Trophoblast cell (in vitro differentiated cells and primary cell): ENCODE measurements at regions not wholly inside any gene's neighbourhood (a gene's known extent, or its start where the extent isn't known, plus 50 kb on each side); places are given as distances from the start of the nearest gene placed in this dataset.

Experiments used
- DNase-seq, 2 donors: peaks; one replicate each; pipeline ENCODE4 v3.0.0-alpha.2; 2016
- H2AFZ ChIP-seq: 2 replicates; pipeline ENCODE4 v1.6.1; 2013; ENCODE audit warnings: low read length, moderate library complexity, mild to moderate bottlenecking; ENCODE audit not compliant: insufficient read depth, poor library complexity
- H2AK5ac ChIP-seq: 2 replicates; pipeline ENCODE4 v1.6.1; 2013; ENCODE audit warnings: mild to moderate bottlenecking, low read length
- H2BK120ac ChIP-seq: 2 replicates; pipeline ENCODE4 v1.6.1; 2013; ENCODE audit warnings: low read length, mild to moderate bottlenecking, moderate library complexity; ENCODE audit not compliant: insufficient read depth, poor library complexity
- H2BK12ac ChIP-seq: 2 replicates; pipeline ENCODE4 v1.6.1; 2013; ENCODE audit warnings: mild to moderate bottlenecking, low read length, moderate library complexity
- H2BK5ac ChIP-seq: 2 replicates; pipeline ENCODE4 v1.6.1; 2013; ENCODE audit warnings: low read length, low read depth, moderate library complexity, mild to moderate bottlenecking; ENCODE audit not compliant: poor library complexity
- H3K14ac ChIP-seq: 2 replicates; pipeline ENCODE4 v1.6.1; 2013; ENCODE audit warnings: mild to moderate bottlenecking, low read length
- H3K18ac ChIP-seq: 2 replicates; pipeline ENCODE4 v1.6.1; 2013; ENCODE audit warnings: mild to moderate bottlenecking, low read length
- H3K23ac ChIP-seq: 2 replicates; pipeline ENCODE4 v1.6.1; 2013; ENCODE audit warnings: low read length
- H3K27ac ChIP-seq: 2 replicates; pipeline ENCODE4 v1.5.1; 2013; ENCODE audit warnings: low read depth, mild to moderate bottlenecking, inconsistent platforms, low read length, moderate library complexity
- H3K27me3 ChIP-seq: 2 replicates; pipeline ENCODE4 v1.6.1; 2013; ENCODE audit warnings: inconsistent platforms, mild to moderate bottlenecking, low read length, moderate library complexity; ENCODE audit not compliant: insufficient read depth
- H3K36me3 ChIP-seq, 2 experiments: 1 replicate in 1 of 2; 2 replicates in 1 of 2; pipeline ENCODE4 v1.6.1; 2013; ENCODE audit warnings: low read length in 2 of 2, mild to moderate bottlenecking in 2 of 2, moderate library complexity in 1 of 2; ENCODE audit not compliant: insufficient read depth in 2 of 2, control insufficient read depth in 1 of 2
- H3K4ac ChIP-seq: 2 replicates; pipeline ENCODE4 v1.6.1; 2013; ENCODE audit warnings: low read depth, mild to moderate bottlenecking, low read length, moderate library complexity
- H3K4me1 ChIP-seq, 2 experiments: 1 replicate in 1 of 2; 2 replicates in 1 of 2; pipeline ENCODE4 v1.6.1; 2013; ENCODE audit warnings: low read length in 2 of 2, mild to moderate bottlenecking in 2 of 2, moderate library complexity in 1 of 2; ENCODE audit not compliant: insufficient read depth in 2 of 2, control insufficient read depth in 1 of 2
- H3K4me2 ChIP-seq: 2 replicates; pipeline ENCODE4 v1.6.1; 2013; ENCODE audit warnings: inconsistent platforms, mild to moderate bottlenecking, low read length, moderate library complexity
- H3K4me3 ChIP-seq: 2 replicates; pipeline ENCODE4 v1.5.1; 2013; ENCODE audit warnings: mild to moderate bottlenecking, low read depth, low read length, inconsistent platforms
- H3K79me1 ChIP-seq: one replicate; pipeline ENCODE4 v1.6.1; 2013; ENCODE audit warnings: low read length
- H3K79me2 ChIP-seq: 2 replicates; pipeline ENCODE4 v1.6.1; 2013; ENCODE audit warnings: low read length, mild to moderate bottlenecking; ENCODE audit not compliant: control insufficient read depth, insufficient read depth, poor library complexity
- H3K9ac ChIP-seq: 2 replicates; pipeline ENCODE4 v1.6.1; 2013; ENCODE audit warnings: mild to moderate bottlenecking, low read length
- H3K9me3 ChIP-seq: 2 replicates; pipeline ENCODE4 v1.6.1; 2013; ENCODE audit warnings: low read depth, mild to moderate bottlenecking, control low read depth, inconsistent platforms, low read length; ENCODE audit not compliant: insufficient read depth
- H4K12ac ChIP-seq: 2 replicates; pipeline ENCODE4 v1.6.1; 2013; ENCODE audit warnings: low read depth, mild to moderate bottlenecking, low read length, moderate library complexity
- H4K8ac ChIP-seq: 2 replicates; pipeline ENCODE4 v1.6.1; 2013; ENCODE audit warnings: low read depth, mild to moderate bottlenecking, low read length, moderate library complexity
- H4K91ac ChIP-seq: one replicate; pipeline ENCODE4 v1.6.1; 2013; ENCODE audit warnings: low read depth, mild to moderate bottlenecking, low read length, moderate library complexity
- WGBS: extraction: QIAGEN DNeasy Blood & Tissue Kit; methylation state at CpG from one replicate; pipeline ENCODE4 v1.1.7; 2013; ENCODE audit warnings: missing lambda C conversion rate; ENCODE audit not compliant: insufficient read length, insufficient coverage; ENCODE audit errors: extremely low coverage; 5-methylcytosine and 5-hydroxymethylcytosine counted together

DNA sequence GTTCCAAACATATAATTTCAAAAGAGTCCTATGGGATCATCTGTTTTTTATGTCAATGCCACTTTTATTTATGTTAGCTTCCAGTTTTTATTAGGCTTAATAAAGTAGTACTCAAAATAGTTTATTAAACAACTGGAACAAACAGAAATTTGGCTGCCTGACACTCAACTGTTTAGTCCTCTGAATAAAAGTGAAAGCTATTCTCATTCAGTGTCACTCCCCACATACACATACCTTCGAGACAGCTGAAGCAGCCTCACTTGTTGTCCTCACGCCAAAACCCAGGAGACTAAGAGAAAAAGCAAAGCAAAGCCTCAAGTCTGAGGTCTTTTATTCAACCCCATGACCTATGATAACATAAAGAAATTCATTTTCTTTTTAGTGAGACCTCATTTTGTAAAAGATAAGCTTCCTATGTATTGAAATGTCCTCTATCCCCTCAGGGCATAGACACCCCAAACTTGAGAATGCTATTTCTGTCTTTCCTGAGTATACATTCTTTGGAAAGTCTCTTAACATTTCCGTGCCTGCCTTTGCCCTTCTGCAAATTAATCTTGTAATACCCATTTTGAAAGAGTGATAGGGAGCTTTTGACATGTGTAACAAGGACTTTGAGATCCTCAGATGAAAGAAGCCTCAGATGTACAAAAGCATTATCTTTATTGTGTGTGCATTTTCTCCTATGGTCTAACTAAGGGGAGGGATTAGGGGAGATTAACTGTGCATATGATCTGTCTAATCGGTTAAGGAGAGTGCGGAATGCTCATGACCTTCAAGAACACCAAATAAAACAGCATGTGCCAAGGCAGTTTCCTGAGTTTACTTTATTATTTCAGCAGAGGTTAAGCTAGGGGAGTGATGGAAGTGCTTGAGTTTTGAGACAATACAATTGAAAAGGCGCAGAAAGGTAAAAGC, 1523.7 kb upstream of the PIK3C3 start:
- no peaks in the 10 kb centered on the region for H3K27me3 ChIP-seq
- no peak overlapping the region for H4K8ac ChIP-seq
- H3K79me1 ChIP-seq, result no peaks in the 10 kb centered on the region
- H3K14ac ChIP-seq, result no peak overlapping the region
- H4K91ac ChIP-seq, result no peak overlapping the region
- H2BK5ac ChIP-seq, result no peak overlapping the region
- H2AK5ac ChIP-seq, result no peak overlapping the region
- H3K79me2 ChIP-seq, result no peaks in the 10 kb centered on the region
- WGBS, result no CpG with 5 or more reads among the region's 6 CpGs
- H3K36me3 ChIP-seq, result no peaks in the 10 kb centered on the region
- H3K9me3 ChIP-seq, result no peaks in the 10 kb centered on the region
- H3K4me2 ChIP-seq, result no peak overlapping the region
- H3K18ac ChIP-seq, result no peak overlapping the region
- H3K4me3 ChIP-seq, result no peak overlapping the region
- H2BK120ac ChIP-seq, result no peak overlapping the region
- no peak overlapping the region for H2BK12ac ChIP-seq
- no peak overlapping the region for H4K12ac ChIP-seq
- no peak overlapping the region for H3K23ac ChIP-seq
- no peak overlapping the region for H3K4ac ChIP-seq
- H2AFZ ChIP-seq, result no peak overlapping the region
- no peak overlapping the region for H3K9ac ChIP-seq
- H3K4me1 ChIP-seq, result no peaks in the 10 kb centered on the region
- H3K27ac ChIP-seq, result no peak overlapping the region
- no peak for DNase-seq

GRCh38 chr18:40423291-40423690, 1531.7 kb upstream of the PIK3C3 start:
- Histone ChIP-seq H3K14ac (no peak overlapping the region), H3K4ac (no peak overlapping the region), H3K18ac (no peak overlapping the region), H3K4me2 (no peak overlapping the region), H3K36me3 (no peaks in the 10 kb centered on the region), H3K9ac (no peak overlapping the region), H2BK12ac (no peak overlapping the region), H3K79me2 (no peaks in the 10 kb centered on the region), H4K8ac (no peak overlapping the region), H4K91ac (no peak overlapping the region), H2BK120ac (no peak overlapping the region), H2AK5ac (no peak overlapping the region), H3K4me1 (no peaks in the 10 kb centered on the region), H3K9me3 (no peaks in the 10 kb centered on the region), H3K79me1 (no peaks in the 10 kb centered on the region), H4K12ac (no peak overlapping the region), H2BK5ac (no peak overlapping the region), H3K4me3 (no peak overlapping the region), H3K23ac (no peak overlapping the region), H3K27me3 (no peaks in the 10 kb centered on the region), H2AFZ (no peak overlapping the region), H3K27ac (no peak overlapping the region)
- WGBS, result no CpG with 5 or more reads among the region's 2 CpGs
- no peak for DNase-seq

- Histone ChIP-seq H3K4me1 (no peaks in the 10 kb centered on the region), H3K4ac (no peak overlapping the region), H3K23ac (no peak overlapping the region), H3K9ac (no peak overlapping the region), H3K18ac (no peak overlapping the region), H3K14ac (no peak overlapping the region), H2BK120ac (no peak overlapping the region), H4K12ac (no peak overlapping the region), H4K91ac (no peak overlapping the region), H2AK5ac (no peak overlapping the region), H2AFZ (no peak overlapping the region), H3K36me3 (no peaks in the 10 kb centered on the region), H3K4me3 (no peak overlapping the region), H3K27ac (no peak overlapping the region), H3K27me3 (no peaks in the 10 kb centered on the region), H3K9me3 (no peaks in the 10 kb centered on the region), H4K8ac (no peak overlapping the region), H3K79me1 (no peaks in the 10 kb centered on the region), H3K4me2 (no peak overlapping the region), H3K79me2 (no peaks in the 10 kb centered on the region), H2BK12ac (no peak overlapping the region), H2BK5ac (no peak overlapping the region)
- no peak for DNase-seq
- no CpG with 5 or more reads among the region's 1 CpG for WGBS
Measured at GRCh38 chr18:40420675-40421074, 1534.4 kb upstream of the PIK3C3 start.

- Histone ChIP-seq H3K4me2 (no peak overlapping the region), H2BK5ac (no peak overlapping the region)
- no CpG with 5 or more reads among the region's 1 CpG for WGBS
Measured at GRCh38 chr18:40417501-40417900, 1537.5 kb upstream of the PIK3C3 start.

More at GRCh38 chr18:40417501-40417900, 1537.5 kb upstream of the PIK3C3 start:
- no peak for DNase-seq
- no peak overlapping the region for H2AFZ ChIP-seq
- no peaks in the 10 kb centered on the region for H3K79me2 ChIP-seq
- H3K36me3 ChIP-seq, result no peaks in the 10 kb centered on the region
- H2AK5ac ChIP-seq, result no peak overlapping the region
- no peak overlapping the region for H3K18ac ChIP-seq
- H3K14ac ChIP-seq, result no peak overlapping the region
- no peak overlapping the region for H4K12ac ChIP-seq
- no peak overlapping the region for H3K4ac ChIP-seq
- H2BK120ac ChIP-seq, result no peak overlapping the region
- no peaks in the 10 kb centered on the region for H3K9me3 ChIP-seq
- H3K4me1 ChIP-seq, result no peaks in the 10 kb centered on the region
- H4K8ac ChIP-seq, result no peak overlapping the region
- H4K91ac ChIP-seq, result no peak overlapping the region
- H3K27me3 ChIP-seq, result no peaks in the 10 kb centered on the region
- H3K23ac ChIP-seq, result no peak overlapping the region
- no peak overlapping the region for H3K27ac ChIP-seq
- H3K9ac ChIP-seq, result no peak overlapping the region
- no peak overlapping the region for H3K4me3 ChIP-seq
- no peak overlapping the region for H2BK12ac ChIP-seq
- H3K79me1 ChIP-seq, result no peaks in the 10 kb centered on the region
